ENCODE measurements at regions not wholly inside any gene's neighbourhood (a gene's known extent, or its start where the extent isn't known, plus 50 kb on each side); places are given as distances from the start of the nearest gene placed in this dataset.

- TF ChIP-seq CTCF (IDR thresholded peaks at IDR 0.05), result no peak
- TF ChIP-seq EP300 (IDR thresholded peaks at IDR 0.05; ENCODE audit: low read depth), result no peak
- no peak for TF ChIP-seq POLR2A (IDR thresholded peaks at IDR 0.05)
- TF ChIP-seq POLR2AphosphoS5 (IDR thresholded peaks at IDR 0.05), result no peak
Measured at GRCh38 chr2:59726228-59727120, 827.0 kb downstream of the BCL11A start.

All from transverse colon (tissue), 4 donors.